ENCODE measurements at regions not wholly inside any gene's neighbourhood (a gene's known extent, or its start where the extent isn't known, plus 50 kb on each side); places are given as distances from the start of the nearest gene placed in this dataset.

- Histone ChIP-seq H3K4me1 (ENCODE audit: control insufficient read depth, insufficient read depth, low read length) (no peaks in the 10 kb centered on the region), H3K9ac (ENCODE audit: low read length) (no peak overlapping the region), H3K36me3 (ENCODE audit: control insufficient read depth, insufficient read depth, low read length, severe bottlenecking) (no peaks in the 10 kb centered on the region), H3K9me3 (ENCODE audit: control insufficient read depth, low read length) (peaks cover 14% of the 10 kb centered on the region), H3K4me3 (ENCODE audit: low read length) (no peak overlapping the region), H3K27me3 (replicated peaks; ENCODE audit: control insufficient read depth, insufficient read depth, low read length) (peaks cover 9% of the 10 kb centered on the region)
- DNase-seq (ENCODE audit: low read depth) = no peak
These were observed 185.2 kb downstream of the GADD45G start for GRCh38 chr9:89789922-89790510.

DNA sequence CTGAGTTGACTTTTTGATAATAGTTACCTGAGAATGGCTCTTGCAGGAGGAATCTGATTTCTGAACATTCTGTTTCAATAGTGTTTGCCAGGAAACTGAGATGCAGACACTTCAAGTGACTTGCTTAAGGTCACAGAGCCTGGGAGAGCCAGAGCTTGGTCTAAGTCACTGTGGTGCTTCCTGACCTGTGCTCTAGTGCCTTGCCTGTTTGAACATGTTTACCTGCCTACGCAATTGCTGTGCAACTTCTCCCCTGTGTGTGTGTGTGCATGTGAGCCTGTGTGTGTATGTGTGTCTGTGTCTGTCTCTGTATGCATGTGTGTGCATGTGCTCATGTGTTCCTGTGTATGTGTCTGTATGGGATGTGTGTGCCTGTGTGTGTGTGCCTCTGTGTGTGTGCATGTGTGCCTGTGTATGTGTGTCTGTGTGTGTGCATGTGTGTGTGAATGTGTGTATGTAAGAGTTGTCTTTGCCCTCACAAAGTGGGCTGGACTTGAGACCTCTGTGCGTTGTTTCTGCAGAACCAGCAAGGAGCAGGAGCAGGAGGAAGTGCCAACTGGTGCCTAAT is 185.8 kb downstream of the GADD45G start:
- H3K9ac ChIP-seq (ENCODE audit: low read length) = no peak overlapping the region
- H3K4me1 ChIP-seq (ENCODE audit: control insufficient read depth, insufficient read depth, low read length) = no peaks in the 10 kb centered on the region
- H3K36me3 ChIP-seq (ENCODE audit: control insufficient read depth, insufficient read depth, low read length, severe bottlenecking) = no peaks in the 10 kb centered on the region
- no peak overlapping the region for H3K4me3 ChIP-seq (ENCODE audit: low read length)
- DNase-seq (ENCODE audit: low read depth) = no peak
- peaks cover 14% of the 10 kb centered on the region for H3K9me3 ChIP-seq (ENCODE audit: control insufficient read depth, low read length)
- H3K27me3 ChIP-seq (replicated peaks; ENCODE audit: control insufficient read depth, insufficient read depth, low read length) = peaks cover 10% of the 10 kb centered on the region

DNA sequence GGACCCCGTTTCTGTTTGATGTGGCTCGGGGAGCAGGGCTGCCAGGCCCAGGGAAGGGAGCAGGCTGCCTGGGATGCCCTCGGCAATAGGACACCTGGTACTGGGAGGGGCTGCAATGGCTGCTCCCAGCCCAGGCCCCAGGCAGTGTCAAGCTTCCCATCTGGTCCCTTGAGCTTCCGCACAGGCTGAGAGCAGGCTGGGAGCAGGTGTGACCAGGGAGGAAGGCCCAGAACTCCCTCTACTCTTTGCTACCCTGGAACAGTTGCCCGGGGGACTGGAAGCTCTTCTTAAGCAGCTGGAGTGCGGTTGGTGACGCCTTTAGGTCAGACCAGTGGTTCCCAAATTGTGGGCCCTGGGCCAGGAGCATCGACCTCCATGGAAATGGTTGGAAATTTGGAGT is 186.9 kb downstream of the GADD45G start:
- no peaks in the 10 kb centered on the region for H3K4me1 ChIP-seq (ENCODE audit: control insufficient read depth, insufficient read depth, low read length)
- H3K4me3 ChIP-seq (ENCODE audit: low read length) = no peak overlapping the region
- peaks cover 14% of the 10 kb centered on the region for H3K9me3 ChIP-seq (ENCODE audit: control insufficient read depth, low read length)
- no peaks in the 10 kb centered on the region for H3K36me3 ChIP-seq (ENCODE audit: control insufficient read depth, insufficient read depth, low read length, severe bottlenecking)
- no peak for DNase-seq (ENCODE audit: low read depth)
- H3K27me3 ChIP-seq (replicated peaks; ENCODE audit: control insufficient read depth, insufficient read depth, low read length) = peaks cover 16% of the 10 kb centered on the region
- H3K9ac ChIP-seq (ENCODE audit: low read length) = no peak overlapping the region

GRCh38 chr9:89792189-89793123 is 187.6 kb downstream of the GADD45G start:
- no peak for DNase-seq (ENCODE audit: low read depth)
- peaks cover 8% of the 10 kb centered on the region for H3K9me3 ChIP-seq (ENCODE audit: control insufficient read depth, low read length)

GRCh38 chr9:89793124-89793495 is 188.3 kb downstream of the GADD45G start:
- Histone ChIP-seq H3K36me3 (ENCODE audit: control insufficient read depth, insufficient read depth, low read length, severe bottlenecking) (no peaks in the 10 kb centered on the region), H3K9me3 (ENCODE audit: control insufficient read depth, low read length) (peaks cover 2% of the 10 kb centered on the region), H3K9ac (ENCODE audit: low read length) (no peak overlapping the region), H3K4me1 (ENCODE audit: control insufficient read depth, insufficient read depth, low read length) (no peaks in the 10 kb centered on the region), H3K27me3 (replicated peaks; ENCODE audit: control insufficient read depth, insufficient read depth, low read length) (peaks cover 16% of the 10 kb centered on the region), H3K4me3 (ENCODE audit: low read length) (no peak overlapping the region)
- no peak for DNase-seq (ENCODE audit: low read depth)

More at GRCh38 chr9:89792189-89793123, 187.6 kb downstream of the GADD45G start:
- Histone ChIP-seq H3K9ac (ENCODE audit: low read length) (no peak overlapping the region), H3K36me3 (ENCODE audit: control insufficient read depth, insufficient read depth, low read length, severe bottlenecking) (no peaks in the 10 kb centered on the region), H3K27me3 (replicated peaks; ENCODE audit: control insufficient read depth, insufficient read depth, low read length) (peaks cover 16% of the 10 kb centered on the region), H3K4me3 (ENCODE audit: low read length) (no peak overlapping the region), H3K4me1 (ENCODE audit: control insufficient read depth, insufficient read depth, low read length) (no peaks in the 10 kb centered on the region)

- peaks cover 16% of the 10 kb centered on the region for H3K27me3 ChIP-seq (replicated peaks; ENCODE audit: control insufficient read depth, insufficient read depth, low read length)
- DNase-seq (ENCODE audit: low read depth) = no peak
These were observed 188.7 kb downstream of the GADD45G start for GRCh38 chr9:89793551-89793950.

DNA sequence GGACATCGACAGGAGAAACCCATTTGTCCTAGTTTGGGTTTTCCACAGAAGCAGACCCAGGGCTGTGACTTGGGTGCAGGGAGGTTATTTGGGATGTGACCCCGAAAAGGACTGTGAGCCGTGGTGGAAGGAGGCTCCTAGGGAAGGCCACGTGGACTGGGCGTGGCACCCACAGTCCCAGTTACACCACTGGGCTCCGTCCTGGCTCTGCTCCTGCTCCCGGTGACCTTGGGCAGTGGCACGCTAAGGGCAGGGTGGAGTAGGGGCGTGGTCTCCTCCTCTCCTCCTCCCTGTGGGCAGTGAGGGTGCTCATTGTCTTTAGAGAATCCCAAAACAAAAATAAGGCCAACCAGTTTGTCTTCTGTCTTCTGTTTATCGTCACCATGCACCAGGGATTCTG is 190.1 kb downstream of the GADD45G start:
- Histone ChIP-seq H3K4me1 (ENCODE audit: control insufficient read depth, insufficient read depth, low read length) (no peaks in the 10 kb centered on the region), H3K27me3 (replicated peaks; ENCODE audit: control insufficient read depth, insufficient read depth, low read length) (peaks cover 10% of the 10 kb centered on the region), H3K9ac (ENCODE audit: low read length) (no peak overlapping the region), H3K9me3 (ENCODE audit: control insufficient read depth, low read length) (no peaks in the 10 kb centered on the region), H3K36me3 (ENCODE audit: control insufficient read depth, insufficient read depth, low read length, severe bottlenecking) (no peaks in the 10 kb centered on the region), H3K4me3 (ENCODE audit: low read length) (no peak overlapping the region)
- no peak for DNase-seq (ENCODE audit: low read depth)

More at GRCh38 chr9:89793551-89793950, 188.7 kb downstream of the GADD45G start:
- Histone ChIP-seq H3K9ac (ENCODE audit: low read length) (no peak overlapping the region), H3K4me3 (ENCODE audit: low read length) (no peak overlapping the region), H3K9me3 (ENCODE audit: control insufficient read depth, low read length) (no peaks in the 10 kb centered on the region), H3K36me3 (ENCODE audit: control insufficient read depth, insufficient read depth, low read length, severe bottlenecking) (no peaks in the 10 kb centered on the region), H3K4me1 (ENCODE audit: control insufficient read depth, insufficient read depth, low read length) (no peaks in the 10 kb centered on the region)

DNA sequence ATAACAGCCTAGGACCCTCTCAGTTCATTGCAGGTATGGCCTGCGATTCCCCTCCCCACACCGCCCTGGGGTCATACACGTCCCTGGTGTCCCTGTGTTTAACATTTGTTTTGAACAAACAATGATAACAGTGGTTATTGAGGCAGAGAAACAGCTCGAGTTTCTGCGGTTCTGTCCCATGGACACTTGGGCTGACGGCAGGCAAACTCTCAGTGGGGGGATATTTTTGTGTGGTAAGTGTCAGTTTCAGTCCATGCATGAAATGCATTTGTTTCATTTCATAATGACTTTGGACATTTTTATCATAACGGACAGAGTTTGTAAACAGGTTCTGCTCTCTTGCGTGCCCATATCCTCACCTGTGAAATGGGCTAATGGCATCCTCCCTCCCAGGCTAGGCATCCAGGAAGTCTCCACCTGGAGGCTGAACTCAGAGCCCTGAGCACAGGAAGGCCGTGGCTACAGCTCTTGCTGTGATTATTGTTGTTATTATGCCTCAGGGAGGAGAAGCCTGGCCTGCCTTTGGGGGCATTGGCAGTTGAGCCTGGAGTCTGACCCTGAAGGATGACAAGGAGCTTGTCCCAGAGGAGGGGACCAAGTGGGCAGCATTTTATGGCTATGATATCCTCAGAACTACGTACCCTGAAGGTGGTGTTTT is 190.9 kb downstream of the GADD45G start:
- Histone ChIP-seq H3K4me3 (ENCODE audit: low read length) (no peak overlapping the region), H3K9me3 (ENCODE audit: control insufficient read depth, low read length) (no peaks in the 10 kb centered on the region), H3K4me1 (ENCODE audit: control insufficient read depth, insufficient read depth, low read length) (no peaks in the 10 kb centered on the region), H3K36me3 (ENCODE audit: control insufficient read depth, insufficient read depth, low read length, severe bottlenecking) (no peaks in the 10 kb centered on the region), H3K27me3 (replicated peaks; ENCODE audit: control insufficient read depth, insufficient read depth, low read length) (peaks cover 7% of the 10 kb centered on the region), H3K9ac (ENCODE audit: low read length) (no peak overlapping the region)
- no peak for DNase-seq (ENCODE audit: low read depth)

DNA sequence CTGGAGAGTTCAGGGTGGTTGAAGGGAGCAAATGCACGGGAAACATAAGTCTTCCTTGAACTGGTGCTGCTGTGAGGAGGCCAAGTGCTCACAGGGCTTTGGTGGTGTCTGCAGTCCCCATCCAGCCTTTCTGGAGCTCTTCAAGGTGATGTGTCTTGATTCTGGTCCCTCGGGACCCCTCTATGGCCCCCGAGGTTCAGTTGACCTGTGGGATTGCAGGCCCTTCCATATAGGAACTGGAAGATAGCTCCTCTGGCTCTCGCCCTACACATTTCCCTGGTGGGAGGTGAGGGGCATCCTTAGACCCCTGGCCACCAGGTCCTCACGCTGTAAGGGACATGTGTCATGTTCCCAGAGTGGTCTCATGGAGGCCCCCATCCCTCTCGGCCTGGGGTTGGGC is 191.8 kb downstream of the GADD45G start:
- Histone ChIP-seq H3K4me3 (ENCODE audit: low read length) (no peak overlapping the region), H3K9me3 (ENCODE audit: control insufficient read depth, low read length) (no peaks in the 10 kb centered on the region), H3K27me3 (replicated peaks; ENCODE audit: control insufficient read depth, insufficient read depth, low read length) (peaks cover 11% of the 10 kb centered on the region), H3K36me3 (ENCODE audit: control insufficient read depth, insufficient read depth, low read length, severe bottlenecking) (no peaks in the 10 kb centered on the region), H3K4me1 (ENCODE audit: control insufficient read depth, insufficient read depth, low read length) (no peaks in the 10 kb centered on the region), H3K9ac (ENCODE audit: low read length) (no peak overlapping the region)
- no peak for DNase-seq (ENCODE audit: low read depth)

- H3K9ac ChIP-seq (ENCODE audit: low read length) = no peak overlapping the region
- no peaks in the 10 kb centered on the region for H3K4me1 ChIP-seq (ENCODE audit: control insufficient read depth, insufficient read depth, low read length)
- no peaks in the 10 kb centered on the region for H3K36me3 ChIP-seq (ENCODE audit: control insufficient read depth, insufficient read depth, low read length, severe bottlenecking)
- peaks cover 17% of the 10 kb centered on the region for H3K27me3 ChIP-seq (replicated peaks; ENCODE audit: control insufficient read depth, insufficient read depth, low read length)
- no peak overlapping the region for H3K4me3 ChIP-seq (ENCODE audit: low read length)
- no peak for DNase-seq (ENCODE audit: low read depth)
- H3K9me3 ChIP-seq (ENCODE audit: control insufficient read depth, low read length) = no peaks in the 10 kb centered on the region
These were observed 192.4 kb downstream of the GADD45G start for GRCh38 chr9:89797255-89797654.

DNA sequence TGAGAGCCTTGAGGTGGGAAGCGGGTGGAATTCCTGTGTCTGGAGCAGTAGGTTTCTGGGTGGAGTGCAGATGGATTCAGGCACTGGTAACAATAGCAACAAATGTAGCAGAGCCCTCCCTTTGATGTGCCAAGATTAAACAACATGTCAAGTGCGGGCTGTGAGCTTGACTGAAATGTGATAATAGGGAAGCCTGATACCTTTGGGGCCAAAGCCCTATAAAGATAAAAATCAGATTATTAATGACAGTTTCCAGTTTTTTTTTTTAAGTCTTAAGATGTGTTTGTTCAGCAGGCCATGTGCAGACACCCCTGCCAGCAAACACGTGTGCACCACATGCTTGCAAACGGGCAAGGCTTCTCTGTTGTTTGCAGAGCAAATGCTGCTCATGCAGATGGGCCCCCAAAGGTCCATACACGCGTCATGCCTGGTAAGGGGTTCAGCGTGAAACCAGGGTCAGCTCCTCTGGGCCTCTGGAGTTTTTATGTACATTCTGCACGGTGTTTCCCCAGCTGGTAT is 193.2 kb downstream of the GADD45G start:
- H3K27me3 ChIP-seq (replicated peaks; ENCODE audit: control insufficient read depth, insufficient read depth, low read length) = peaks cover 18% of the 10 kb centered on the region

More for the DNA sequence above, 193.2 kb downstream of the GADD45G start:
- H3K9me3 ChIP-seq (ENCODE audit: control insufficient read depth, low read length) = no peaks in the 10 kb centered on the region
- no peak for DNase-seq (ENCODE audit: low read depth)
- no peaks in the 10 kb centered on the region for H3K36me3 ChIP-seq (ENCODE audit: control insufficient read depth, insufficient read depth, low read length, severe bottlenecking)
- no peak overlapping the region for H3K4me3 ChIP-seq (ENCODE audit: low read length)
- no peak overlapping the region for H3K9ac ChIP-seq (ENCODE audit: low read length)
- H3K4me1 ChIP-seq (ENCODE audit: control insufficient read depth, insufficient read depth, low read length) = peaks cover 5% of the 10 kb centered on the region
